ENCODE measurements at regions not wholly inside any gene's neighbourhood (a gene's known extent, or its start where the extent isn't known, plus 50 kb on each side); places are given as distances from the start of the nearest gene placed in this dataset.

DNA sequence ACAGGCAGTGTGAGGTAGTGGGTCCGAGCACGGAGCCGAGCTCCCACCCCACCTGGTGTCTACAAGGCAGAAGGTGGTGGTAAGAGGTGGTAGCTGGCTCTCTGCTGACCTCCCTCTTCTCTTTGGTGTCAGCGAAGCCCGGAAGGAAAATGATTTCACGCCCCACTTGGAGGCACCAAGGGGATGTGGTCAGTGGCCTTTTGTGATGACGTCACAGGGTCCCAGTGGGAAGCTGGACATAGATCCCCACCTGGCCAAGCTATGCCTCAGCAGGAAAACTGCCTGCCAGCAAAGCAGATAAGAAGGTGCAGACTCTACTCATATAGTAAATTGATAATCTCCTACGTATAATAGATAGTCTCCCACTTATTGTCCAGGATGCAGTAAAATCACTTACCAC lies 183.7 kb upstream of the ALKAL2 start:
- H3K4me3 ChIP-seq (ENCODE audit: low read depth, low read length) = no peak overlapping the region
- TF ChIP-seq, protein P1, sequence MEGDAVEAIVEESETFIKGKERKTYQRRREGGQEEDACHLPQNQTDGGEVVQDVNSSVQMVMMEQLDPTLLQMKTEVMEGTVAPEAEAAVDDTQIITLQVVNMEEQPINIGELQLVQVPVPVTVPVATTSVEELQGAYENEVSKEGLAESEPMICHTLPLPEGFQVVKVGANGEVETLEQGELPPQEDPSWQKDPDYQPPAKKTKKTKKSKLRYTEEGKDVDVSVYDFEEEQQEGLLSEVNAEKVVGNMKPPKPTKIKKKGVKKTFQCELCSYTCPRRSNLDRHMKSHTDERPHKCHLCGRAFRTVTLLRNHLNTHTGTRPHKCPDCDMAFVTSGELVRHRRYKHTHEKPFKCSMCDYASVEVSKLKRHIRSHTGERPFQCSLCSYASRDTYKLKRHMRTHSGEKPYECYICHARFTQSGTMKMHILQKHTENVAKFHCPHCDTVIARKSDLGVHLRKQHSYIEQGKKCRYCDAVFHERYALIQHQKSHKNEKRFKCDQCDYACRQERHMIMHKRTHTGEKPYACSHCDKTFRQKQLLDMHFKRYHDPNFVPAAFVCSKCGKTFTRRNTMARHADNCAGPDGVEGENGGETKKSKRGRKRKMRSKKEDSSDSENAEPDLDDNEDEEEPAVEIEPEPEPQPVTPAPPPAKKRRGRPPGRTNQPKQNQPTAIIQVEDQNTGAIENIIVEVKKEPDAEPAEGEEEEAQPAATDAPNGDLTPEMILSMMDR (IDR thresholded peaks at IDR 0.05; ENCODE audit: insufficient read depth, low read depth, low read length) = no peak
- no peak for DNase-seq (ENCODE audit: low read depth)

DNA sequence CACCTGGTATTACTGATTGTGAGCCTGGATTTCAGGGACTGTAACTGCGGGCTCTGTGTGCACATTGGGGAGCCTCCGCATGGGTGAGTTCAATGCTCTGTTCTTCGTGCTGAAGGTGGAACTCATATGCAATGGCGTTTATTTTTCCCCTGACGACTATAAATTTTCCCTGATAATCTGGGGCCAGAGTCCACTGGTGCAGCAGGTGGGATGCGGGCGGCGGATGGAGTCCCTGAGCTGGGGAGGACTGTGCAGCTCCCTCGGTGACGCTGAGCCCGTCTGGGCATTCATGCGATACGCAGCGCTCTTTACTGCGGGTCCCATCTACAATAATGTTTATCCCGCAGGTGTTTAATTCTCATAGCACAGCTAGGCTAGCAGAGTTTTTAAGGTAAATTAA lies 181.6 kb upstream of the ALKAL2 start:
- TF ChIP-seq, protein P1 (IDR thresholded peaks at IDR 0.05; ENCODE audit: insufficient read depth, low read depth, low read length) = no peak
- DNase-seq (ENCODE audit: low read depth) = no peak
- no peak overlapping the region for H3K4me3 ChIP-seq (ENCODE audit: low read depth, low read length)

DNA sequence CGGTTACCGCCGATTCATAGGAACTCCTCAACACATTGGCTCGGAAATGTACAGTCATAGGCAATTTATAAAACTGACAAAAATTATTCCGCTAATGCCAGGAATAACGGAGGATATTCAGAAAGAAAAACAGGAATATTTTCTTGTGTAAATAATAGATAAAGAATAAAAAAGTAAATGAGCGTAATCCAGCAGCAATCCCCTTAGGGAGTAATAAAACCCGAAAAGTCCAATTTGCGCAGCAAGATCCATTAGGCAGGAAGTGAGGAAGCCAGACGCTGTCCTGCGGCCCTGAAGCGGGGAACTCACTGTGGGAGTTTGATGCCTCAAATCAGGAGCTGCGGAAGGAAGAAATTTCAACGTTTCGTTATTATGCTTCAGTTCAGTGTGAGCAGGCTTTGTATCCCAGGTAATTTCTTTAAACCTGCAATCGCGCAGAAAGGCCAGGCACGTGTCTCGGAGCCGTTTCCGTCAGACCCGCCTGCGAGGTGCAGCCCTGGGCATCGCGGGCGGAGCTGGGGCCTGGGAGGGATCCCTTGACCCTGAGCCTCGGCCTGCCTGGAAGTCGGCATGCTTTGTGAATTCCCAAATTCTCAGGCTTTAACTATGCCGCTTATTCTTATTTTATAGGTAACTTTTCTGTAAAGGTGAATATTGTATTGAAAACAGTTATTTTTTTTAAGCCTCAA lies 180.9 kb upstream of the ALKAL2 start:
- TF ChIP-seq, protein P1 (IDR thresholded peaks at IDR 0.05; ENCODE audit: insufficient read depth, low read depth, low read length) = no peak
- no peak for DNase-seq (ENCODE audit: low read depth)
- H3K4me3 ChIP-seq (ENCODE audit: low read depth, low read length) = no peak overlapping the region

DNA sequence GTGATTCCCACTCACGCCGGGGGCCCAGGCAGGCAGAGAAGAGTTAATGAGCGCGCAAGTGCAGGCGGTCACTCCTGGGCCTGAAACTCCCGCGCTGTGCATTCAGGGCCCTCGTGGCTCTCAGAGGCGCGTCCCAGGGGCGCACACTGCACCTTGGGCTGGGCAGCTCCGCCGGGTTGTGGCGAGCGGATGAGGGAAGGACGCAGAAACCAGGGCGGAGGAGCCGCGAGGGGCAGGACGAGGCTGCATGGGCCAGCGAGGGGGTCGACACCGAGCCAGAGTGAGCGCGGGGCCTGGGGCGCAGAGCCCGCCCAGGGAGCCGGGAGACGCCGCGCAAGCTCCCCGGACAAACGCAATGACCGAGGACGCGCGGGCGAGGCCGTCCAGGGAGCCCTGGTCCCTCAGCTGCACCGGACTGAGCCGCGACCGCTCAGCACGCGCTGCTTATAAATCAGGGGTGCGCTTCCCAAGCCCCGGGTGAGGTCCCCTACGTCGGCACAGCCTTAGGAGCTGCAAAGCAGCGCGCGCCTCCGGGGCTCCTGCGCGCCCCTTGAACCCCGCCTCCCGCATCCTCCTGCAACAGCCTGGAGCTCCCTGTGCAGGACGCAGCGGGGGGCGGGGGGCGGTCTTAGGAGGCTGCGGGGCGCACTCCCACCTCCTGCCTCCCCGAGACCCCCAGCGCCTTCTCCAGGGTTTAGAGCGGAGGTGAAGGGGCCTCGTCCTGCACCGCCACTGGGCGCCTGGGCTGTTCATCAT lies 180.2 kb upstream of the ALKAL2 start:
- no peak for DNase-seq (ENCODE audit: low read depth)
- H3K4me3 ChIP-seq (ENCODE audit: low read depth, low read length) = no peak overlapping the region
- TF ChIP-seq, protein P1 (IDR thresholded peaks at IDR 0.05; ENCODE audit: insufficient read depth, low read depth, low read length) = no peak

DNA sequence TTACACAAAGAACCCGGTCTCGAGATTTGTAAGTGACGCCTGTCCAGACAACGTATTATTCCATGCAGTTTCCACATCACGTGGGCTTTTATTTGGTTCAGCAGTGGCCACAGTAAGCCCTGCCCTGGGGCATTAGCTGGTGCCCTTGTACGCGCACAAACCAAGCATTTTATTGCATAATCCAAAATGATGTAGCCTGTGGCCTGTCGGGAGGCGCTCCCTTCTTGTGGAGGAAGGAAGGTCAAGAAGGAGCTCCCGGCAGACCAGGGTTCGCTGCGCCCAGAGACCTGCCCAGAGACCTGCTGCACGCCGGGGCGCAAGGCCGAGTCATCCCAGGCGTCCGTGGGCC lies 179.6 kb upstream of the ALKAL2 start:
- TF ChIP-seq, protein P1 (IDR thresholded peaks at IDR 0.05; ENCODE audit: insufficient read depth, low read depth, low read length) = no peak
- no peak for DNase-seq (ENCODE audit: low read depth)
- no peak overlapping the region for H3K4me3 ChIP-seq (ENCODE audit: low read depth, low read length)

DNA sequence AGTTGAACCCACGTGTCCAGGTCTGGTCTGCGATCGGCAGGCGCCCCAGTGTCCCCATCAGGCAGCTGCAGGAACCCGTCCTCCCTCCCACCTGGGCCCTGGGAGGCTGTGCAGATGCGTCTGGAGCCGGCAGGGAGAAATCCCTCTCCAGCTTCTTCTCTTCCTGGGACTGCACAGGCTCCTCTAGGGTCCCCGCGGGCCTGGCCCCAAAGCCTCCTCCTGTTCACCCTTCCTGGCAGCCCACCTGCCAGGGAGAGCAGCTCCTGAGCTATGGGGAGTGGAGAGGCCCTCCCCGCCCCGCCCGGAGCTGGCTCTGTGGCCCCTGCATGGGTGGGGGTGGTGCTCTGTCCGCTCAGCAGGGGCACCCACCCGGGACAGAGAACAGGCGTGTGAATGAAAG lies 179.2 kb upstream of the ALKAL2 start:
- no peak overlapping the region for H3K4me3 ChIP-seq (ENCODE audit: low read depth, low read length)
- TF ChIP-seq, protein P1 (IDR thresholded peaks at IDR 0.05; ENCODE audit: insufficient read depth, low read depth, low read length) = no peak
- no peak for DNase-seq (ENCODE audit: low read depth)

Data from fibroblast of villous mesenchyme (primary cell).